ENCODE measurements at regions not wholly inside any gene's neighbourhood (a gene's known extent, or its start where the extent isn't known, plus 50 kb on each side); places are given as distances from the start of the nearest gene placed in this dataset.

DNA sequence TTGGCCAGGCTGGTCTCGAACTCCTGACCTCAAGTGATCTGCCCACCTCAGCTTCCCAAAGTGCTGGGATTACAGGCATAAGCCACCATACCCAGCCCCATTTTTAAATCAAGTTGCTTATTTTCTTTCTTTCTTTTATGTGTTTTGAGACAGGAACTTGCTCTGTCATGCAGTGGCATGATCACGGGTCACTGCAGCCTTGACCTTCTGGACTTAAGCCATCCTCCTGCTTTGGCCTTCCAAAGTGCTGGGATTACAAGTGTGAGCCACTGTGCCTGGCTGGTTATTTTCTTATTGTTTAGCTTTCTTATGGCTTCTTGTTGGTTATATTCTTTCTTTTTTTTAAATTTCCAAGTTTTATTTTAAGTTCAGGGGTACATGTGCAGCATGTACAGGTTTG is 79.7 kb upstream of the C5orf63 start:
- ChIA-PET CTCF (no interaction called here), POLR2A (ENCODE audit: low non-redundant PET) (no interaction called here)
- BruUV-seq (replicated peaks), result no TSS peak
- no peaks in the 10 kb centered on the region for H3K27me3 ChIP-seq (replicated peaks; ENCODE audit: insufficient read depth, low read depth, low read length, poor library complexity)
- no peaks in the 10 kb centered on the region for H3K9me3 ChIP-seq (ENCODE audit: low read depth, low read length, poor library complexity, severe bottlenecking)
- no peak overlapping the region for H3K27ac ChIP-seq (ENCODE audit: low read depth, low read length, poor library complexity, severe bottlenecking)
- TF ChIP-seq CTCF (conservative IDR thresholded peaks at IDR 0.05; ENCODE audit: low read depth, low read length) (no peak), EZH2 (IDR thresholded peaks at IDR 0.05; ENCODE audit: borderline replicate concordance, low read depth, low read length, poor library complexity, severe bottlenecking) (no peak)
- H3K4me3 ChIP-seq (ENCODE audit: low read depth, low read length, poor library complexity, severe bottlenecking), result no peak overlapping the region
- DNase-seq (ENCODE audit: low spot score), result no peak
- no peaks in the 10 kb centered on the region for H3K4me1 ChIP-seq (ENCODE audit: insufficient read depth, low read length, poor library complexity, severe bottlenecking)
- intact Hi-C loops (cut with micrococcal nuclease; ENCODE audit: unreplicated experiment), result no loop called here
- no peaks in the 10 kb centered on the region for H3K36me3 ChIP-seq (ENCODE audit: insufficient read depth, low read length, poor library complexity, severe bottlenecking)

- TF ChIP-seq CTCF (conservative IDR thresholded peaks at IDR 0.05; ENCODE audit: low read depth, low read length), result no peak
- TF ChIP-seq EZH2 (IDR thresholded peaks at IDR 0.05; ENCODE audit: borderline replicate concordance, low read depth, low read length, poor library complexity, severe bottlenecking), result no peak
- Histone ChIP-seq H3K4me3 (ENCODE audit: low read depth, low read length, poor library complexity, severe bottlenecking) (no peak overlapping the region), H3K27me3 (replicated peaks; ENCODE audit: insufficient read depth, low read depth, low read length, poor library complexity) (no peaks in the 10 kb centered on the region), H3K9me3 (ENCODE audit: low read depth, low read length, poor library complexity, severe bottlenecking) (no peaks in the 10 kb centered on the region), H3K27ac (ENCODE audit: low read depth, low read length, poor library complexity, severe bottlenecking) (no peak overlapping the region), H3K36me3 (ENCODE audit: insufficient read depth, low read length, poor library complexity, severe bottlenecking) (no peaks in the 10 kb centered on the region), H3K4me1 (ENCODE audit: insufficient read depth, low read length, poor library complexity, severe bottlenecking) (no peaks in the 10 kb centered on the region)
- no peak for DNase-seq (ENCODE audit: low spot score)
- BruUV-seq (replicated peaks), result no TSS peak
- CTCF ChIA-PET, result no interaction called here
- POLR2A ChIA-PET (ENCODE audit: low non-redundant PET), result no interaction called here
- intact Hi-C loops (cut with micrococcal nuclease; ENCODE audit: unreplicated experiment), result no loop called here
Observed at GRCh38 chr5:127153521-127153920, 80.2 kb upstream of the C5orf63 start.

DNA sequence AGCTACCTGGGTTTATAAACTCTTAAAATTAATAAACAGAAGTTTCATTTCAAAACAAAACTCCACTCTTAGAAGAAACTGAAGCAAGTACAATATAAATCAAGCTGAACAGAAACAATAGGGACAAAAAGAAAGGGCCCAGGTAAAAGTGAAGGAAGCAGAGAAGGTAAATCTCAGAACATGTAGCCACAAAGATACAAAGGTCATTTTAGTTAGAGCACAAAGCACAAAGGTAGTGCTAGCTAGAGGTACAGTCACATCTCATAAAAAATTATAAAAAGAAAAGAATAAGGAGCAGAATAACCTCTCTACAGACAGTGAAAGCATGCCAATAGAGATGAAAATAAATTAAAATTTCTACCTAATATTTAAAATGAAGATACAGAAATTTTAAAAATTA is 90.4 kb upstream of the C5orf63 start:
- ChIA-PET POLR2A (ENCODE audit: low non-redundant PET) (no interaction called here), CTCF (no interaction called here)
- intact Hi-C loops (cut with micrococcal nuclease; ENCODE audit: unreplicated experiment), result no loop called here
- no TSS peak for BruUV-seq (replicated peaks)
- no peaks in the 10 kb centered on the region for H3K36me3 ChIP-seq (ENCODE audit: insufficient read depth, low read length, poor library complexity, severe bottlenecking)
- no peak overlapping the region for H3K4me3 ChIP-seq (ENCODE audit: low read depth, low read length, poor library complexity, severe bottlenecking)
- no peaks in the 10 kb centered on the region for H3K9me3 ChIP-seq (ENCODE audit: low read depth, low read length, poor library complexity, severe bottlenecking)
- TF ChIP-seq CTCF (conservative IDR thresholded peaks at IDR 0.05; ENCODE audit: low read depth, low read length), result no peak
- no peak overlapping the region for H3K27ac ChIP-seq (ENCODE audit: low read depth, low read length, poor library complexity, severe bottlenecking)
- no peak for DNase-seq (ENCODE audit: low spot score)
- no peaks in the 10 kb centered on the region for H3K27me3 ChIP-seq (replicated peaks; ENCODE audit: insufficient read depth, low read depth, low read length, poor library complexity)
- H3K4me1 ChIP-seq (ENCODE audit: insufficient read depth, low read length, poor library complexity, severe bottlenecking), result no peaks in the 10 kb centered on the region

Data from A673 (cell line).